Lung (tissue), 11 donors: ENCODE measurements at regions not wholly inside any gene's neighbourhood (a gene's known extent, or its start where the extent isn't known, plus 50 kb on each side); places are given as distances from the start of the nearest gene placed in this dataset.

Experiments used
- ATAC-seq: fragments of 200-7000 bp; cut with Tn5 transposase; one replicate; pipeline ENCODE4 v1.9.1; 2020; ENCODE audit warnings: moderate number of reproducible peaks; ENCODE audit not compliant: insufficient read depth, low FRiP score
- DNase-seq, 3 donors: peaks; one replicate each; pipeline ENCODE4 v3.0.0-alpha.2; 2013 to 2017
- H3K27ac ChIP-seq, 2 donors: one replicate each; pipeline ENCODE4 v1.5.1; 2013; ENCODE audit warnings: mild to moderate bottlenecking in 2 of 2, moderate library complexity in 2 of 2, control low read depth in 1 of 2, inconsistent platforms in 1 of 2, low read depth in 1 of 2, low read length in 1 of 2
- H3K27me3 ChIP-seq, 3 donors: one replicate each; pipeline ENCODE4 v1.5.1; 2013; ENCODE audit warnings: low read length in 2 of 3; ENCODE audit not compliant: control insufficient read depth in 3 of 3, insufficient read depth in 3 of 3
- H3K36me3 ChIP-seq, 4 donors: one replicate each; pipeline ENCODE4 v1.5.1; 2013; ENCODE audit warnings: low read length in 4 of 4, mild to moderate bottlenecking in 1 of 4, moderate library complexity in 1 of 4; ENCODE audit not compliant: control insufficient read depth in 4 of 4, insufficient read depth in 4 of 4
- H3K4me1 ChIP-seq, 5 donors: one replicate each; pipeline ENCODE4 v1.5.1; 2013; ENCODE audit warnings: low read length in 5 of 5, mild to moderate bottlenecking in 2 of 5, moderate library complexity in 1 of 5; ENCODE audit not compliant: control insufficient read depth in 5 of 5, insufficient read depth in 5 of 5
- H3K4me3 ChIP-seq: one replicate; pipeline ENCODE4 v1.5.1; 2013; ENCODE audit warnings: mild to moderate bottlenecking, control low read depth, moderate library complexity
- H3K9ac ChIP-seq, 2 donors: one replicate each; pipeline ENCODE4 v1.5.1; 2013; ENCODE audit warnings: low read length in 2 of 2, control low read depth in 1 of 2; ENCODE audit not compliant: insufficient read depth in 1 of 2
- H3K9me3 ChIP-seq, 4 donors: one replicate each; pipeline ENCODE4 v1.5.1; 2013; ENCODE audit warnings: low read length in 3 of 4, mild to moderate bottlenecking in 1 of 4, moderate library complexity in 1 of 4; ENCODE audit not compliant: control insufficient read depth in 4 of 4, insufficient read depth in 3 of 4
- WGBS, 2 donors: extraction: QIAGEN DNeasy Blood & Tissue Kit; methylation state at CpG; one replicate each; pipeline ENCODE4 v1.1.7; 2013; 5-methylcytosine and 5-hydroxymethylcytosine counted together
- TF ChIP-seq, protein P1 (sequence below): IDR thresholded peaks from 2 replicates; pipeline ENCODE4 v1.5.1; 2012; ENCODE audit warnings: mild to moderate bottlenecking; ENCODE audit errors: control extremely low read depth, extremely low read depth
- donor health status: control.
- donor health status: control.
- donor health status: Bipolar disorder and iron deficiency.
- donor health status: healthy.
- donor health status: DM: yes; HTN: yes; CAD: no.

- 94 to 98% methylated on average over 8 of the region's 8 CpGs for WGBS, 2 donors
- H3K4me1 ChIP-seq: peaks cover 0 to 23% (median 0%) of the 10 kb centered on the region in 5 donors
- no peaks in the 10 kb centered on the region for H3K9me3 ChIP-seq
- no peaks in the 10 kb centered on the region for H3K36me3 ChIP-seq
- H3K4me3 ChIP-seq: no peak overlapping the region
- H3K27me3 ChIP-seq: no peaks in the 10 kb centered on the region
- H3K27ac ChIP-seq: no peak overlapping the region
- ATAC-seq (no peak), DNase-seq (no peak)
- H3K9ac ChIP-seq: no peak overlapping the region
- TF ChIP-seq, protein P1, sequence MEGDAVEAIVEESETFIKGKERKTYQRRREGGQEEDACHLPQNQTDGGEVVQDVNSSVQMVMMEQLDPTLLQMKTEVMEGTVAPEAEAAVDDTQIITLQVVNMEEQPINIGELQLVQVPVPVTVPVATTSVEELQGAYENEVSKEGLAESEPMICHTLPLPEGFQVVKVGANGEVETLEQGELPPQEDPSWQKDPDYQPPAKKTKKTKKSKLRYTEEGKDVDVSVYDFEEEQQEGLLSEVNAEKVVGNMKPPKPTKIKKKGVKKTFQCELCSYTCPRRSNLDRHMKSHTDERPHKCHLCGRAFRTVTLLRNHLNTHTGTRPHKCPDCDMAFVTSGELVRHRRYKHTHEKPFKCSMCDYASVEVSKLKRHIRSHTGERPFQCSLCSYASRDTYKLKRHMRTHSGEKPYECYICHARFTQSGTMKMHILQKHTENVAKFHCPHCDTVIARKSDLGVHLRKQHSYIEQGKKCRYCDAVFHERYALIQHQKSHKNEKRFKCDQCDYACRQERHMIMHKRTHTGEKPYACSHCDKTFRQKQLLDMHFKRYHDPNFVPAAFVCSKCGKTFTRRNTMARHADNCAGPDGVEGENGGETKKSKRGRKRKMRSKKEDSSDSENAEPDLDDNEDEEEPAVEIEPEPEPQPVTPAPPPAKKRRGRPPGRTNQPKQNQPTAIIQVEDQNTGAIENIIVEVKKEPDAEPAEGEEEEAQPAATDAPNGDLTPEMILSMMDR: no peak
Measured at GRCh38 chr7:35386082-35386815, 132.3 kb upstream of the TBX20 start.

- H3K27me3 ChIP-seq: no peaks in the 10 kb centered on the region
- ATAC-seq: no peak
- DNase-seq: peak; percentile 81 to 87 (median 83)
Measured at GRCh38 chr7:35384761-35385700, 131.1 kb upstream of the TBX20 start.

GRCh38 chr7:35380739-35381224, 126.9 kb upstream of the TBX20 start:
- DNase-seq (peak in 1 of 3 donors; percentile 46), ATAC-seq (peak; percentile 79)
- Histone ChIP-seq H3K9me3 (peaks cover 0 to 2% (median 0%) of the 10 kb centered on the region in 4 donors), H3K9ac (no peak overlapping the region), H3K36me3 (no peaks in the 10 kb centered on the region), H3K27me3 (no peaks in the 10 kb centered on the region), H3K4me1 (peaks cover 0 to 16% (median 5%) of the 10 kb centered on the region in 5 donors), H3K27ac (no peak overlapping the region), H3K4me3 (no peak overlapping the region)
- 56 to 61% methylated on average over 6 of the region's 6 CpGs for WGBS, 2 donors
- TF ChIP-seq, protein P1: no peak

More at GRCh38 chr7:35384761-35385700, 131.1 kb upstream of the TBX20 start:
- Histone ChIP-seq H3K27ac (no peak overlapping the region), H3K9ac (no peak overlapping the region), H3K9me3 (no peaks in the 10 kb centered on the region), H3K4me1 (peaks cover 0 to 23% (median under 1%) of the 10 kb centered on the region in 5 donors), H3K36me3 (no peaks in the 10 kb centered on the region), H3K4me3 (no peak overlapping the region)
- WGBS, 2 donors: 67 to 73% methylated on average over 10 of the region's 10 CpGs
- TF ChIP-seq, protein P1: no peak
